Upper lobe of left lung (tissue), 4 donors: ENCODE measurements at regions not wholly inside any gene's neighbourhood (a gene's known extent, or its start where the extent isn't known, plus 50 kb on each side); places are given as distances from the start of the nearest gene placed in this dataset.

Source experiments
- POLR2A ChIP-seq, 4 donors: fragments of 450-650 bp; IDR thresholded peaks; one replicate each; pipeline ENCODE4 v1.5.1; 2016 to 2017; ENCODE audit warnings: antibody characterized with exemption in 4 of 4, mild to moderate bottlenecking in 2 of 4
- POLR2AphosphoS5 ChIP-seq, 2 donors: sonication (generic); formaldehyde crosslinking; IDR thresholded peaks; one replicate each; pipeline ENCODE4 v1.5.1; 2017; ENCODE audit warnings: antibody characterized with exemption in 2 of 2
- TF ChIP-seq, protein P1 (sequence below), 6 experiments: fragments of 450-650 bp in 4 of 6; fragments of 200-600 bp in 2 of 6; sonication (generic) in 2 of 6; IDR thresholded peaks; one replicate each; pipeline ENCODE4 v1.5.1; 2016 to 2019; ENCODE audit warnings: antibody characterized with exemption in 6 of 6

- TF ChIP-seq POLR2A (IDR thresholded peaks at IDR 0.05) (no peak), POLR2AphosphoS5 (IDR thresholded peaks at IDR 0.05) (no peak)
- TF ChIP-seq, protein P1, sequence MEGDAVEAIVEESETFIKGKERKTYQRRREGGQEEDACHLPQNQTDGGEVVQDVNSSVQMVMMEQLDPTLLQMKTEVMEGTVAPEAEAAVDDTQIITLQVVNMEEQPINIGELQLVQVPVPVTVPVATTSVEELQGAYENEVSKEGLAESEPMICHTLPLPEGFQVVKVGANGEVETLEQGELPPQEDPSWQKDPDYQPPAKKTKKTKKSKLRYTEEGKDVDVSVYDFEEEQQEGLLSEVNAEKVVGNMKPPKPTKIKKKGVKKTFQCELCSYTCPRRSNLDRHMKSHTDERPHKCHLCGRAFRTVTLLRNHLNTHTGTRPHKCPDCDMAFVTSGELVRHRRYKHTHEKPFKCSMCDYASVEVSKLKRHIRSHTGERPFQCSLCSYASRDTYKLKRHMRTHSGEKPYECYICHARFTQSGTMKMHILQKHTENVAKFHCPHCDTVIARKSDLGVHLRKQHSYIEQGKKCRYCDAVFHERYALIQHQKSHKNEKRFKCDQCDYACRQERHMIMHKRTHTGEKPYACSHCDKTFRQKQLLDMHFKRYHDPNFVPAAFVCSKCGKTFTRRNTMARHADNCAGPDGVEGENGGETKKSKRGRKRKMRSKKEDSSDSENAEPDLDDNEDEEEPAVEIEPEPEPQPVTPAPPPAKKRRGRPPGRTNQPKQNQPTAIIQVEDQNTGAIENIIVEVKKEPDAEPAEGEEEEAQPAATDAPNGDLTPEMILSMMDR (IDR thresholded peaks at IDR 0.05), result no peak
These were observed 366.0 kb downstream of the THBS2 start for GRCh38 chr6:168887621-168888020.
